RCC 7860 (cell line): ENCODE measurements at regions not wholly inside any gene's neighbourhood (a gene's known extent, or its start where the extent isn't known, plus 50 kb on each side); places are given as distances from the start of the nearest gene placed in this dataset.

ENCODE experiments used
- DNase-seq: peaks from one replicate; pipeline ENCODE4 v3.0.0-alpha.2; 2015; ENCODE audit warnings: low spot score
- FAIRE-seq: peaks from 2 replicates; lab custom pipeline; 2012; peaks lifted over from hg19 to GRCh38; lab: Jason Lieb, UNC

DNA sequence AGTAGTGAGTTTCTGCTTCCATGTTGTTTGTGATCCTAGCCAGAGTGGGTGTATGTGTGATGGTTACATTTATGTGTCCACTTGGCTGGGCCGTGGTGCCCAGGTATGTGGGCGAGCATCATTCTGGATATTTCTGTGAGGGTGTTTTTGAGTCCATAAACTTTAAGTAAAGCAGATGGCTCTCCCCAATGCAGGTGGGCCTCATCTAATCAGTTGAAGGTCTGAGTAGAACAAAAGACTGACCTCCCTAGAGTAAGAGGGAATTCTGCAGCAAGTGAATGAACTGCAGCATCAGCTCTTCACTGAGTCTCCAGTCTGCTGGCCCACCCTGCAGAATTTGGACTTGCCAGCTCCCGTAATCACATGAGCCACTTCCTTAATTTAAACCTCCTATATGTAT, 571.9 kb downstream of the ACTR3B start:
- FAIRE-seq (no peak), DNase-seq (no peak)

DNA sequence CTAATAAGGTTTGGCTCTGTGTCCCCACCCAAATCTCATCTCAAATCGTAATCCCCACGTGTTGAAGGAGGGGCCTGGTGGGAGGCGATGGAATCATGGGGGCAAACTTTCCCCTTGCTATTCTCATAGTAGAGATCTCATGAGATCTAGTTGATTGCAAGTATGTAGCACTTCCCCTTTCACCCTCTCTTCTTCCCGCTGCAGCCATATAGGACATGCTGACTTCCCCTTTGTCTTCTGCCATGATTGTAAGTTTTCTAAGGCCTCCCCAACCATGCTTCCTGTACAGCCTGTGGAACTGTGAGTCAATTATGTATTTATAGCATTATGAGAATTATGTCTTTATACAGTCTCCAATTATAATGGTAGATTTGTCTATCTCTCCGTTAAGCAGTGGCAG, 594.5 kb downstream of the ACTR3B start:
- no peak for DNase-seq
- no peak for FAIRE-seq

DNA sequence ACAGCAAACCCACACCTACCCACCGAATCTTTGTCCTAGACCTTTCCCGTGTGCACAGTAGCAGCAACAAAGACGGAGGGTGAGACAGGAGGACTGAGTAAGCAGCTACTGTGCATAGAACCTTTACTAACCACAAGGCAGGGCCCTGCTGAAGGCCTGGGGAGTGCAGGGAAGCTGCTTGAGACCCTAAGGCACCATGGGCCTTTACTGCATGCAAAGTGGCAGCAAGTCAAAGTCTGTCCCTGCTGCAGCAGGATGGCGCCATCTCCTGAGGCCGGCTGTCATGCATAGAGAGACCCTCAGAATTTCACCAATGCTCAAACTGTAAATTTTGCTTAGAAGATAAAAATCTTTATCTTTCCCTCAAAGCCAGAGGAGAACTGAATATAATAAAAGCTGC, 610.5 kb downstream of the ACTR3B start:
- FAIRE-seq (no peak), DNase-seq (no peak)

DNA sequence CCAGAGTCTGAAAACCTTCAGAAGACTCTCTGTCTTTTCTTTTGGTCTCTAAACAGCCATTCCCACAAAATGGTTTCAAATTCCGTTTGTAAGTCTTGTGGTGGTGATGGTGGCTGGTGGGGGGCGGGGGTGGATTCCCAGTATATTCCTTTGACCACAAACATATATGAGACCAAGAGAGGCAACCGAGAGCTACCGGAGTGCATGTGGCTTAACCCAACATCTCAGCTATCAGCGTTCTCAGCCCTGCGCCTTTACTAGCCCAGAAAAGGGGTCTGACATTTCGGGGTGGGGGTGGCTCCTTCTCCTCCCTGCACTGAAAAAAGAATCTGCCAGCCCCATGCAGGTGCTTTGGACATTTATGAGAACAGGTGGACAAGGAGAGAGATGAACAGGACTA, 621.1 kb downstream of the ACTR3B start:
- no peak for DNase-seq
- no peak for FAIRE-seq

DNA sequence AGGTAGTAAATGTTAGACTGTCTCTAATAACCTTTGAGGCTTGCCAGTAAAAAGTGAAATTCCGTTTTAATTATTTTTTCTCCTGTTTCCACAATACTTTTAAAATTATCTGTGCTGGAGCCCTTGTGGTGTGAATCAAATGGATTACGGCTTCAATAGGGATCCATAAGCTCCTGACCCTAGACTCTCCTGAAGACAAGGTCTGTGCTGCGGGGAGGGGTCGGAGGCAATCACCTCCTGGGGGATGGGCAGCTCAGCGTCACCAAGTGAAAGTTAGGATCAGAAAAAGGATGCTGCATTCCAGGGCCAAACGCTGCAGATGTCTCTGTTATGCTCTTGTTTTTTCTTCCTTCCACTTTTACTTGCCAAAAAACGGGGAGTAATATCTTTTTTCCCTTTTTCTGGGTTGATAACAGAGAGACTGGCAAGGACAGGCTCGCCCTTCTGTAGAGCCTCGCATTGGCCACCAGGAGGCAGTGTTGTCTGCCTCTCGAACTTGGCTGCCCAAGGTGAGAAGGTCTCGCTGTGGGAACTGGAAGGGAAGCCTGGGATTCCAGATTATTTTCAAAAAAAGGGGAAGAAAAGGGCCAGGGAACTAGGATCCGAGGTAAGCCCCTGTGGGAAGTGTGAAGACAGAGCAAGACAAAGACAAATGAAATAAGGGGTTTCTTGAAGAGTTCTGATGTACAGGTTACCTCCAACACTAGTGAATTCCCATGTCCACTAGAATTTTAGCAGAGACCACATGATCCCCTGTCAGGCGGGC, 621.9 kb downstream of the ACTR3B start:
- DNase-seq (peak; percentile 27), FAIRE-seq (no peak)

DNA sequence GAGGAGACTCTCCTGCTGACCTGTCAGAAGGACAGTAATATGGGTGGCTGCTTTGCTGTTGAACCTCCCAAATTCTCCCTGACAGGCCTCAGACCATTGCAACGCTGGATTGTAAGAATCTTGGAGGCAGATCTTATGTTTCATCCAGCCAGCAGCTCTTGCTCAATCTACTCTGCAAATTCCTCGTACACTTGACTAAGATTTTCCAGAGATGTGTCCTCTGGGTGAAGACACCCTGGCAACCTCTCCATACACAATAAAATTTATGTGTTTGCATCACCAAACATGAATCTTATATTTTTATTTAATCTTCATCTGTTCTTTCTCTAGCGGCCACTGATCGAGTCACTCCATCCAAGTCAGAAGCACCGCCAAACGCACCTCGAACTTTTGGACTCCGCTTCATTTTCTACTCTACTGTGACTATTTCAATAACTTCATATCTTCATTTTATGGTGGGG, 623.1 kb downstream of the ACTR3B start:
- no peak for FAIRE-seq
- DNase-seq = no peak

DNA sequence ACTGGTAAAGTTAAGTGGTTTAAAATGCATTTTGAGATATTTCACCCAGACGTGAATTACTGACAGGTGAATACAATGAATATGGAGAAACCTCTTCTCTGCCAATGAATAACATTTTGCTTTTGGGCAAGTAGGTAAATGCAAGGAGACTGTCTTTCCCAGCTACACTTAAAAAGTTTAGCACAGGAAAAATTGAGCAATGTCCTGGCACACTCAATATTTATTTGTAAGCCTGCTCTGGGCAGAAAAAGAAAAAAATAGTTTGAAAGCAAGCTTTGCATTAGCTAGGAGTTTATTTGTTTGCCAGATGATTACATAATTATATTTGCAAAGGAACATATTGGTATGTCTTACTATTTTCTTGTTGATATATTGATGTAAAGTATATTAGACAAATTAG, 624.2 kb downstream of the ACTR3B start:
- DNase-seq = no peak
- FAIRE-seq = no peak

DNA sequence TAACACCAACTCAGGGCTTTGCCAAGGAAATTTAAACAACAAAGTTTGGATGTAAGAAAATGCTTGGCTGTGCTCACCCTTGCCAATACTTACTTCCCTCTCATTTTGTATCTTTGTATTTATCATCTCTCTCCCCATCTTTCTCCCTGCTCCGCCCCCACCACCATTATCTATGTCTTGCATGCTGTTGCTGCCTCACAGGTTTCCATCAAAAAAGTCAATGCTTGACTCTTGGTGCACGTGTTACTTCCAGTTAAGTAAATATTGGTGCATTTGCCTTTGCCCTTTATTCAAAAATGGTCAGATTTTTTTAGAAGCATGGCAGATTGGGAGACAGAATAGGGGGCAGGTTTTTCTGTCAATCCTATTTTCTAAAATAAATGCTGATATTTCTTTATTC, 626.0 kb downstream of the ACTR3B start:
- DNase-seq (no peak), FAIRE-seq (no peak)

DNA sequence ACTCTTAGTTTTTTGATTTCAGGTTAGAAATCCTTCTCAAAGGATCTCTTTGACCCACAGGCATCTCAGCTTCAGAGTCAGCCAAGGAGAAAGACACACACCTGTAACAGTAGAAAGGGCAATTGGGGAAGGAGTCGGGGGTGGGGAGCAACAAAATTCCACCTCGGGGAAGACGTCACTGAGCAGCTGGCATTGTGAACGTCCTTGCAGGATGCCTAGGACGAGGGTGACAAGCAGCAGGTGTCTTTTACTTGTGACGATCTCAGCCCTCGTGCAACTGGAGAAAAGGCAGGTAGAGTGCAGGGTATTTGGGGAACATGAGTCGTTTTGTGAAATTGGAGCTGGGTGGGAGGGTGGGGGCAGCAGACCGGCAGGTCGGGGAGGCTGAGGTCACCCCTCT, 627.0 kb downstream of the ACTR3B start:
- no peak for DNase-seq
- no peak for FAIRE-seq

DNA sequence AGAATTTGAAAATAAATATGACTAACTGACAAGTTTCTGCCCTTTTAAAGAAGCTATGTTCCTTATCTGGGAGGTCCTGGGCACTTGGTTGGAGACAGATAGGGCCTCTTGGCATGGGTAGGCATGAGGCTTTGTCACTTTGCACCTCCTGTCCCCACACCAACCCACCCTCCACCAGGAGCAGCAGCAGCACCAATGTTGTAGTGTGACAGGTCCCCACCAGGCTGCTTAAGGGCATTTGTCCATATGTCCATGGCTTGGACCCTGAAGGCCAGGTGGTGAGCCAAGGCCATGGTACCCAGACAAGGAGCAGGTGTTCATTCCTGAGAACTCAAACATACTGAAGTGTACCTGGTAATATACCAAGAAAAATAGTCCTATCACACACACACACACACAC, 629.1 kb downstream of the ACTR3B start:
- DNase-seq (no peak), FAIRE-seq (no peak)

DNA sequence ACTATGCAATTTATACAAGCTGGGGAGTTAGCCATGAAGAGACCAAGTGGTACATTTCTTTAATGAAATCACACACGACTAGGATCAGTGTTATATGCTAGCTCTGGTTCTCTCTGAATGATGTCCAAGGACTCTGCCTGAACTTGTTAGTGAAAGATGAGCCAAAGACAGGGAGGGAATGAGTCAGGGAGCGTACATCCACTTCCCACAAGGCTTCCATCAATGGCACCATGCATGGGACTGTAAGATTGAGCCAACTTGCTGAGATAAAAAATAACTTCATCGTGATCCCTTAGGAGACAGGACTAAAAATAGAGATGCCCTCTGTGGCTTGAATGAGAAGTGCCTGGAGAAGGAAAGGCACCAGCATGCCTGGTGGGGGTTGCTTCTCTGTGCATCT, 629.7 kb downstream of the ACTR3B start:
- FAIRE-seq = no peak
- DNase-seq = no peak

DNA sequence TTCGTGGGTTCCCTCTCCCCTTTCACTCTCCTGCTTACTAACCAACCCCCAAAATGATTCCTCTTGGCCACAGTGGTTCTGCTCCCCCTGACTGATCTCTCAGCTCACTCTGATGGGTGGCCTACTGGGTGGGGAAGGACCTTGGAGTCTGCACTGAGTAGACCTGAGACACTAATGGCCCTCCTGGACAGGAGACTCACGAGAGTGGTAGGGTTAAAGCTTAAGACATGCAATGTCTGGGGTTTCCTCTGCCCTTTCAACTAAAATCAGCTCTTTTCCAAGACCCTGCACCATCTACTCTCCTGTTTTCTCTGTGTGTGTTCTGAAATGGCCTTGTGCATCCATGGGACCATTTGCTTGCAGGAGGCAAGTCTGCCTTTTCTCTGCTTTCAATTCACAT, 631.4 kb downstream of the ACTR3B start:
- DNase-seq = no peak
- FAIRE-seq = no peak

DNA sequence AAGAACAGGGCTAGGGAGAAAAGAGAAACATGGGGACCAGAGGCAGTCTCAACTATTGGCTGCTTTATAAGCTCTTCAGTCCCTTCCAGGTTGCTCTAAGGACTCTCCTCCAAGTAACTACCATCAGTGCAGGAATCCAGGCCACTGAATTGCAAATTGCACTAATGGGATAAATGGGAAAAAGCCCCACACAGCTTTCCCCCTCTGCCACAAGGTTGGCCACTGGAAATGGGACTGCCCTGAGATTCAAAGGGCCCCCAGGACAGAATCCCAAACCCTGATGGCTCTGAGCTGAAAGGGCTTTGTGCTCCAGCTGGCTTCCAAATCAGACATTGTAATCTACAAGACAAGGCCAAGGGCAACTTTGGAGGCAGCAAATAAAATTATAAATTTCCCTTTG, 633.2 kb downstream of the ACTR3B start:
- FAIRE-seq = no peak
- no peak for DNase-seq

DNA sequence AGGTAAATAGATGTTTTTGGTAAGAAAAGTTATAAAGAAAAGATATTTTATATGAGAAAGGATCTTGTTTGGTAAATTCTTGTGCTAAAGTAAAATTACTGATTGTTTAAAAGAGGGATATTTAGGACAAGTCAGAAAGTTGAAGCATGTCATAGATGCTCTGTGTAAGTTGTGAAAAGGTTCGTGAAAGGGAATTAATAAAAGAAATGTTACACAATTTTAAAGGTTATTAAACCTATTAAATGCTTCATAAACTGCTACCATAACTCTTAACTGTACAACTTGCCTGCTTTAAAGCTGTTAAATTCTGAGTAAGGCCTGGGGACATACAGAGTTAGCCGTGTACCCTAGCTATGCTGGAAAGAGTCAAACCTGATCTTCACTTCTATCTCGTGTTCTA, 634.1 kb downstream of the ACTR3B start:
- DNase-seq = no peak
- FAIRE-seq = no peak

DNA sequence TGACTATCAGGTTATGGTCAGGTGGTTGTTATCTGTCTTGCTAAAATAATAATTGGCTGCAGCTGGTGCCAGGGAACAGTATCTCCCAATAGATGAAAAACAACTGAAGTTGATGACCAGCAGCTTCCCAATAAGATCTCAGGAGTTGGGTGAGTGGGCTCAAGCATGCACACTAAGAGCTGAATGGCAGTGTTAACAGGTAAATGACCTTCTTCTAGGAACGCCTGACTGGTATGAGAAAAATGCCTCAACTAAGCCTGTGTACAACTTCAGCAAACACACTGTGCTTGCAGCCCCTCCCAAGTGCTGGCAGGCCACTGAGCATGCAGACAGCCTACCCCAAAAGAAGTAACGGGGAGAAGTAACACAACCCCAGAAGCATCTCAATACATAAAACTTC, 636.9 kb downstream of the ACTR3B start:
- no peak for DNase-seq
- no peak for FAIRE-seq

DNA sequence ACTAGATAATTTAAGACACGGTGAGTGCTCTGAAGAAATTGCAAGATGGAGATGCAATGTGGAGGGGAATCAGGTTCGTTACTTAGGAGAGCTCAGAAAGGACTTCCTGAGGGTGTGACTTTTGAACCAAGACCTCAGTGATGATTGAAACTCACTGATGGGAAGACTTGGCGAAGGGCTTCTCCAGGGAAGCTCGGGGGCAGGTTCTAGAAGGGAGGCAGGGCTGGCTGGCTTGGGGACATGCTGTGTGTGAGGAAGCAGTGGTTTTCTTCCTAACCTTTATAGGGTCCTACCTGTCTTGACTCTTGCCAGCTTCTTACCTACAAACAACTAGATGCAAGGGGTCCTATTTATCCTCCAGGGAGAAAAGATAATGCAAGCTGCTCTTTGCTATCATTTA, 637.9 kb downstream of the ACTR3B start:
- FAIRE-seq (no peak), DNase-seq (no peak)

DNA sequence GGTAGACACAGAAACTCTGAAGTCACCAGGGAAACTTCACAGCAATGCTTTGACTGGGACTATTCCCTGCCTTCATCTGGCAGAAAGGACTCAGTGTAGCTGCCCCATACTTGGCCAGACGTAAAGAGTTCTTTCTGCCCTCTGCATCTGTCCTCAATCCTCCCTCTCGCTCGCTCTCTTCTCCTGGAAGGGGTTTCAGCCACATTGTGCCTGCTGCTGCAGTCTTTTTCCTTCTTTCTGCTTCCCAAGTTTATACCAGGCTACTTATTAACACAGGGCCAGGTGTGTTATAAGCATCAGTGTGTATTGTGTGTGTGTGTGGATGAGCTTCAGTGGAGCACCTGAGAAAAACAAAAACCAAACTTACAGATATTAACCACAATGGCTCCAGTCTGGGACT, 638.4 kb downstream of the ACTR3B start:
- no peak for DNase-seq
- no peak for FAIRE-seq

DNA sequence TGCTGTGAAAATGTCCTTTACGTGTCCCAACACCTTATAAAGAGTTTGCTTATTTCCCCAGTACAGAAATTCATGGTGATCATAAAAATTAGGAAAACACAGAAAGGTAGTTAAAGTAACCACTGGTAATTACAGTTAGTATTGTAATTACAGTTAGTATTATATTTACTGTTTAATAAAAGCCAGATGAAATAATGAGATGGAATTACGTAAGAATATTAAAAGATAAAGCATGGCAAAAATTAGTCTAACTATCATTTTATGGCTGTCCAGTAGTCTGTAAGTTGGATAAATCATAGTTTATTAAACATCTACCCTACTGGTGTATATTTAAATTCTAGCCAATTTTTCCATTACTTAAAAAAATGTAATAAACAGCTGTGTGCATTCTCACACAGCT, 638.8 kb downstream of the ACTR3B start:
- DNase-seq = no peak
- no peak for FAIRE-seq

DNA sequence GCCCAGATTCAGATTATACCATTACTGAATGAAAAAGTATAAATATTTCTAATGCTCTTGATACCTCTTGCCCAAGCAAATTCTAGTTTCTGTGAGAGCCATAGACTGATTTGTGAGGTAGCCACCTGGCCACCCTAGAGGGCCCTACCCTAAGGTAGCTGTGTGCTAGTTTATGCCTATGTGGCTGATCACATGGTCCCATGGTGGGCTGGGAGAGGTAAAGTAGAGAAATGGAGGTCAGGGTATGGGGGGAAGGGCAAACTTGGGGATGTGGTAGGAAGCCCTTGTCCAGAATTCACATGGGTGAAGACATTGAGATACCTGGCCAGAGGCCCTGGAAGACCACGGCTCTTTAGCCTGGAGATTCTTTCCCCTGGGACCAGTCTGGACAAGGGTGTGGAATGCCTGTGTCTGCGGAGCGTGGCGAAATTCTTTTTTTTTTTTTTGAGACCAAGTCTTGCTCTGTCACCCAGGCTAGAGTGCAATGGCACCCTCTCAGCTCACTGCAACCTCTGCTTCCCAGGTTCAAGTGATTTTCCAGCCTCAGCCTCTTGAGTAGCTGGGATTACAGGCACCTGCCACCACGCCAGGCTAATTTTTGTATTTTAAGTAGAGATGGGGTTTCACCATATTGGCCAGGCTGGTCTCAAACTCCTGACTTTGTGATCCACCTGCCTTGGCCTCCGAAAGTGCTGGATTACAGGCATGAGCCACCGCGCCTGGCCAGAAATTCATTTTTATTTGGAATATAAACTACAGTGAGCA, 639.4 kb downstream of the ACTR3B start:
- FAIRE-seq = no peak
- no peak for DNase-seq

DNA sequence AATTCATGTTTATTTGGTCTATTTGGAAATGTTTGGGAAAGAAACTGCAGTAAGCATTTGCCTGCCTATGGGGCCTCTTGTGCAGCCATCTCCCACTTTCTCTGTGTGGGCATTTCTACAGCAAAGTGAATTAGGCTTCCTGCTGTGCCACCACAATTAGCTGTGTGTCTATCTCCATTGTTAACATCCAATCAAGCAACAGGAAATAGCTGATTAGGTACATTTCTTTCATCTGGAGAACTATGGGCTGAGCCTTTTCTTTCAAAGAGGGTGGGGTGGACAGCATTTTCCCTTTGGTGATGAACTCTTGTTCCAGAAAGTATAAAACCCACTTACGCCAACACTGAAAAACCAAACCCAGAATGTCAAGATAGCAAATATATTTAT, 640.0 kb downstream of the ACTR3B start:
- DNase-seq (no peak), FAIRE-seq (no peak)

DNA sequence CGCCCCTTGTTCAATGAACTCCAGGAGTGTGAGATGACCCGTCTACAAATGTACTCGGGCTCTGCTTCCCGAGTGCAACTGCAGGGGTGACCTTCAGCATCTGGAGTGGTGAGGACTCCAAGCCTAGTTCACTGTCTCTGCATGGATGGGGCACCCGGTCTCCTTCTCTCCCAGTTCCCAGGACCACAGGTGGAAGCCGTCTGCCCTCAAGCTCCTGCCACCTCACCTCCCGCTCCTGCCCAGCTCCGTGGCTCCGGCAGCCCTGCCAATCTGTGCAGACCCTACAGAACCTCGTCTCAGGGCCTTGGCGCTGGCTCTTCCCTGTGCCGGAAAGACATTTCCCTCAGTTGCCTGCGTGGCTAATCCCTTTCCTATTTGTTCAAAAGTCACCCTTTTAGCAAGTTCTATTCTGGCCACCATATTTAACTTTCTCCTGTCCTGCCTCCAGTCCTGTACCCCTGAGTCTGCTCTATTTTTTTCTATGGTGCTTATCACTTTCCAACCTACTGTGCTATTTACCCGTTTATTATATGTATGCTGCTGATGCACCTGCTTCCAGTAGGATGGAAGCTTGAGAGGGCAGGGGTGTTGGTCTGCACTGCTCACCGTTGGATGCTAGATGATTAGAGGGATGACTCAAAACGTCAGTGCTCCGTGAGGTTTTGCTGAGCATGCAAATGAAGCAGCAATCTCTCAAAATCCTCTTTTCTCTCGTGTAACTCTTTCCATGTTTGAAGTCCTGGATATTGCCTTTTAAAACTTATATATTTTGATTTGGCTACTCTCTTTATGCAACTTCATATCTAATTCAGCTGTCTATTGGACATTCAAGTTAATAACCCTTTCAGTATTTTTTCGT, 641.4 kb downstream of the ACTR3B start:
- no peak for DNase-seq
- no peak for FAIRE-seq
